ENCODE measurements at regions not wholly inside any gene's neighbourhood (a gene's known extent, or its start where the extent isn't known, plus 50 kb on each side); places are given as distances from the start of the nearest gene placed in this dataset.
A peak's percentile ranks its signal among the peaks of the same experiment; 100 is the strongest.

DNA sequence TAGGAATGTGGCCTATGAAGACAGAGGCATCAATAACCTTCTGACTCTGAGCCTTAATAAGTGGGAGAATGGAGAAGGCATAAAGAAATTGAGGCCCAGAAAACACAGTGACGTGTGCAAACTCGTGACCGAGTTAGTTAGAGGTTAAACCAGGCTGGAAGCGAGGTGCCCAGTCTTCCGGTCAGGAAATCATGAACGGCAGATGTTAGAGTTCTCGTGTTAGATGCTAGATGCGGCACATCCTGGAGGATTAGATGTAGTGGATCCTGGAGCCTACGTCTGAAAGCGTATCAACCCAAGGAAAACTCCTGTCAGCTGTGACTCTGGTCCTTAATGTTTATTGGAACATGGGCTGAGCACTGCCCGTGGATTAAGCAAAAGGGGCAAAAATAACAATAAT lies 275.9 kb downstream of the TCF7L2 start:
- CTCF ChIA-PET = interaction anchor here (0.7 kb wide), 1 partner anchor 50 kb away, joined by 4 read pairs; no protein-coding TSS in a partner anchor
- H3K27ac Mint-ChIP-seq (ENCODE audit: low read depth, unreplicated experiment) = no peak overlapping the region
- no peaks in the 10 kb centered on the region for H3K9me3 Mint-ChIP-seq (ENCODE audit: unreplicated experiment)
- no TSS peak for BruUV-seq (replicated peaks)
- TF ChIP-seq CTCF (IDR thresholded peaks at IDR 0.05; ENCODE audit: unreplicated experiment) = no peak
- H3K4me1 Mint-ChIP-seq (ENCODE audit: insufficient read depth, unreplicated experiment) = no peaks in the 10 kb centered on the region
- no peak for DNase-seq (ENCODE audit: unreplicated experiment)
- H3K4me3 Mint-ChIP-seq (ENCODE audit: unreplicated experiment) = no peak overlapping the region
- no peaks in the 10 kb centered on the region for H3K36me3 Mint-ChIP-seq (ENCODE audit: insufficient read depth, unreplicated experiment)
- H3K27me3 Mint-ChIP-seq (ENCODE audit: insufficient read depth, unreplicated experiment) = peaks cover 57% of the 10 kb centered on the region
- POLR2A ChIA-PET = no interaction called here
- intact Hi-C loops (cut with micrococcal nuclease) = no loop called here

DNA sequence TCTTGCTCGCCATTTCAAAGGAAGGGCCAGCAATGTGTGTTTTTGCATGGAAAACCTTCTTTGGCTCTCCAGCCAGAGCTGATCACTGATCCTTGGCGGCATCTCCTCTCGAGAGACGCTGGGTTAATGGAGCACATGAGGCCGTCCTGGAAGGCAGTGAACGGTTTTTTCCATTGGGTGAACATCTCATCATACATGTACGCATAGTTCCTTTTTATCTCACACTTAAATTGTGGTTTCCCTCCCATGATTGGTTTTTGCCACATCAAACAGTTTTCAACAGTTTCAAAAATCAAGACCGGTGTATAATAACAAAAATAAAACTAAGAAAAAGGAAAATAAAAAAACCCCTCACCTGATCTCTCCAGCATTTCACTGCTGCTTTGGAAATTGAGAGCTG lies 276.4 kb downstream of the TCF7L2 start:
- POLR2A ChIA-PET = no interaction called here
- DNase-seq (ENCODE audit: unreplicated experiment) = no peak
- no TSS peak for BruUV-seq (replicated peaks)
- CTCF ChIA-PET = interaction anchor here (0.7 to 1.0 kb wide), 2 partner anchors 9 to 51 kb away, joined by 4 read pairs; no protein-coding TSS in a partner anchor
- TF ChIP-seq CTCF (IDR thresholded peaks at IDR 0.05; ENCODE audit: unreplicated experiment) = no peak
- intact Hi-C loops (cut with micrococcal nuclease) = no loop called here
- Mint-ChIP-seq H3K9me3 (ENCODE audit: unreplicated experiment) (no peaks in the 10 kb centered on the region), H3K4me1 (ENCODE audit: insufficient read depth, unreplicated experiment) (no peaks in the 10 kb centered on the region), H3K27me3 (ENCODE audit: insufficient read depth, unreplicated experiment) (peaks cover 57% of the 10 kb centered on the region), H3K4me3 (ENCODE audit: unreplicated experiment) (no peak overlapping the region), H3K27ac (ENCODE audit: low read depth, unreplicated experiment) (no peak overlapping the region), H3K36me3 (ENCODE audit: insufficient read depth, unreplicated experiment) (no peaks in the 10 kb centered on the region)

- Mint-ChIP-seq H3K4me1 (ENCODE audit: insufficient read depth, unreplicated experiment) (no peaks in the 10 kb centered on the region), H3K4me3 (ENCODE audit: unreplicated experiment) (no peak overlapping the region), H3K9me3 (ENCODE audit: unreplicated experiment) (no peaks in the 10 kb centered on the region), H3K27me3 (ENCODE audit: insufficient read depth, unreplicated experiment) (peaks cover 57% of the 10 kb centered on the region), H3K36me3 (ENCODE audit: insufficient read depth, unreplicated experiment) (no peaks in the 10 kb centered on the region), H3K27ac (ENCODE audit: low read depth, unreplicated experiment) (no peak overlapping the region)
- intact Hi-C loops (cut with micrococcal nuclease) = no loop called here
- DNase-seq (ENCODE audit: unreplicated experiment) = no peak
- TF ChIP-seq CTCF (IDR thresholded peaks at IDR 0.05; ENCODE audit: unreplicated experiment) = no peak
- ChIA-PET CTCF (interaction anchor here (1.0 kb wide), 1 partner anchor 9 kb away, joined by 4 read pairs; no protein-coding TSS in a partner anchor), POLR2A (no interaction called here)
- no TSS peak for BruUV-seq (replicated peaks)
Observed at GRCh38 chr10:113226831-113227445, 276.9 kb downstream of the TCF7L2 start.

GRCh38 chr10:113228530-113228929 lies 278.5 kb downstream of the TCF7L2 start:
- ChIA-PET CTCF (no interaction called here), POLR2A (interaction anchor here (0.9 kb wide), 1 partner anchor 10 kb away, joined by 3 read pairs; no protein-coding TSS in a partner anchor)
- Mint-ChIP-seq H3K4me3 (ENCODE audit: unreplicated experiment) (no peak overlapping the region), H3K27me3 (ENCODE audit: insufficient read depth, unreplicated experiment) (peaks cover 44% of the 10 kb centered on the region), H3K27ac (ENCODE audit: low read depth, unreplicated experiment) (no peak overlapping the region), H3K9me3 (ENCODE audit: unreplicated experiment) (no peaks in the 10 kb centered on the region), H3K4me1 (ENCODE audit: insufficient read depth, unreplicated experiment) (no peaks in the 10 kb centered on the region), H3K36me3 (ENCODE audit: insufficient read depth, unreplicated experiment) (no peaks in the 10 kb centered on the region)
- DNase-seq (ENCODE audit: unreplicated experiment) = peak; percentile 18
- intact Hi-C loops (cut with micrococcal nuclease) = no loop called here
- no peak for TF ChIP-seq CTCF (IDR thresholded peaks at IDR 0.05; ENCODE audit: unreplicated experiment)
- no TSS peak for BruUV-seq (replicated peaks)
